ENCODE measurements at regions not wholly inside any gene's neighbourhood (a gene's known extent, or its start where the extent isn't known, plus 50 kb on each side); places are given as distances from the start of the nearest gene placed in this dataset.
A peak's percentile ranks its signal among the peaks of the same experiment; 100 is the strongest.

DNA sequence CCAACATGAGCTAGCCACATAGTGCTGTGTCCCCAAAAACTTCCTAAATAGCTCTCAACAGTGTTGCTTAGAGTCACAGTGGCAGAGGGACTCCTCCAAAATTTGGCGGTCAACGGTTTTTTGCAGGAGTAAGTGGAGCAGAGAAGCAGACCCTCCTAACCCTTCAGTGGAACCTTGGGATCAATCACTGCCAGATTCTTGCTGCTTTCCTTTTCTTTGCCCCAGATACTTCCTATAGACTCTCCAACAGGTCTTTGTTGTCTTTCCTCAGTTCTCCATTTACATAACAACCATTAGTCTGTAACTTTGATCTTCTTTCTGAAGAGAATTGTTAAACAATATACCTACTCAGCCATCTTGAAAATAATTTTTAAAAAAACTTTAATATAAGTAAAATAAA is 556.1 kb downstream of the BRINP3 start:
- H3K36me3 ChIP-seq (ENCODE audit: control insufficient read depth, insufficient read depth, low read length) = no peaks in the 10 kb centered on the region
- H3K4me3 ChIP-seq (ENCODE audit: low read length) = no peak overlapping the region
- no peaks in the 10 kb centered on the region for H3K27me3 ChIP-seq (ENCODE audit: control insufficient read depth, insufficient read depth, low read length)
- whole genome bisulfite sequencing (ENCODE audit: insufficient coverage, low lambda C conversion rate) = no CpG with 5 or more reads among the region's 2 CpGs
- no peaks in the 10 kb centered on the region for H3K9me3 ChIP-seq (ENCODE audit: control insufficient read depth, low read depth, low read length)
- H3K27ac ChIP-seq (ENCODE audit: low read length) = no peak overlapping the region
- no peaks in the 10 kb centered on the region for H3K4me1 ChIP-seq (ENCODE audit: control insufficient read depth, insufficient read depth, low read length)
- DNase-seq = no peak

DNA sequence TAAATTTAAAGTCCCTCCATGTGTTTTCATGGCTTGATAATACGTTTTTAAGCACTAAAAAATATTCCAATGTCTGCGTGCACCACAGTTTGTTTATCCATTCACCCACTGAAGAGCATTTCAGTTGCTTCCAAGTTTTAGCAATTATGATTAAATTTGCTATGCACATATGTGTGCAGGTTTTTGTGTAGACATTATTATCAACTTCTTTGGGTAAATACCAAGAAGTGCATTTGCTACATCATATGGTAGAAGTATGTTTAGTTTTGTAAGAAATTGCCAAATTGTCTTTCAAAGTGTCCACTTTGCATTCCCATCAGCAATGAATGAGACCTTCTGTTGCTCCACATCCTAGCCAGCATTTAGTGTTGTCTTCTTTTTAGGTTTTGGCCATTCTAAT is 550.0 kb downstream of the BRINP3 start:
- DNase-seq = no peak
- H3K4me1 ChIP-seq (ENCODE audit: control insufficient read depth, insufficient read depth, low read length) = no peaks in the 10 kb centered on the region
- WGBS (ENCODE audit: insufficient coverage, low lambda C conversion rate) = 89% methylated on average over 2 of the region's 2 CpGs
- no peaks in the 10 kb centered on the region for H3K27me3 ChIP-seq (ENCODE audit: control insufficient read depth, insufficient read depth, low read length)
- H3K9me3 ChIP-seq (ENCODE audit: control insufficient read depth, low read depth, low read length) = no peaks in the 10 kb centered on the region
- no peak overlapping the region for H3K4me3 ChIP-seq (ENCODE audit: low read length)
- no peak overlapping the region for H3K27ac ChIP-seq (ENCODE audit: low read length)
- H3K36me3 ChIP-seq (ENCODE audit: control insufficient read depth, insufficient read depth, low read length) = no peaks in the 10 kb centered on the region

DNA sequence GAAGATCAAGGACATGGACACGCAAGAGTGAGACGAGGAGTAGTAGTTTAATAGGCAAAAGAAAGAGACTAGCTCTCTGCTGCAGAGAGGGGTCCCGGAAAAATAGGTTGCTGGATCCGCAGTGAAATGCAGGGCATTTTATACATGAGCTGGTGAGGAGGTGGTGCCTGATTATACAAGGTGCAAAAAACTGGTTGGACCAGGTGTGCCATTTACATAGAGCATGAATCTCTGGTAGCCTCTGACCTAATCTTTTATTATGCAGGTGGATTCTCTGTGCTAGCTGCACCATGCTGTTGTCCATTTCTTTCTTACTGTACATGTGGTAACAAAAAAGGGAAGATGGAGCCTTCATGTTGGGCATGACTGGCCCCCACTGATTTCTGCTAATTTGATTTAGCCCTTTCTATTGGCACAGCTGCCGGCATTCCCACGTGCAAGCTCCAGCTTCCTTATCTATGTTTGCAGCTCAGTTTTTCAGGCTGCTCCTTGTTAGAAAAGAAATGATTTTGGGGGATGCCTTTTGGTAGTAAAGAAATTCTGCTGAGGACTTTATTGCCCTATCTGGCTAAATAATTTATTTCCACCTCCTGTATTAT is 548.1 kb downstream of the BRINP3 start:
- Histone ChIP-seq H3K9me3 (ENCODE audit: control insufficient read depth, low read depth, low read length) (no peaks in the 10 kb centered on the region), H3K4me1 (ENCODE audit: control insufficient read depth, insufficient read depth, low read length) (no peaks in the 10 kb centered on the region), H3K27ac (ENCODE audit: low read length) (no peak overlapping the region), H3K36me3 (ENCODE audit: control insufficient read depth, insufficient read depth, low read length) (no peaks in the 10 kb centered on the region), H3K27me3 (ENCODE audit: control insufficient read depth, insufficient read depth, low read length) (no peaks in the 10 kb centered on the region), H3K4me3 (ENCODE audit: low read length) (no peak overlapping the region)
- no CpG with 5 or more reads among the region's 6 CpGs for WGBS (ENCODE audit: insufficient coverage, low lambda C conversion rate)
- no peak for DNase-seq

DNA sequence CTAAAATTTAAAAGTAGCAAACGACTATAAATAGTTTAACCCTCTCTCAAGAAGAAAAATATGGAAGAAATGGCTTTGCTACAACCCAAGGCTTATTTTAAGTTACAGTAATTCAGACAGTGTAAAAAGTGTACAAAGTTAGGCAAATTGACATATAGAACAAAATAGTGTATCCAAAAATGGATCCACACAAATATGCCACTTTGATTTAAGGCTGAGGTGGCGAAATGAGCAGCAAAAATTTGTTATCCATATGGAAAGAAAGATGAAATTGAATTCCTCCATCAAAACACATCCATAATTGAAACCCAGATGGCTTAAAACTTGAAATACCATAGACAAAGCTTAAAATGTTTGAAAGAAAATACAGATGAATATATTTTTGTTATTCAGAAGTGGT is 540.8 kb downstream of the BRINP3 start:
- H3K4me3 ChIP-seq (ENCODE audit: low read length) = no peak overlapping the region
- no peak overlapping the region for H3K27ac ChIP-seq (ENCODE audit: low read length)
- no peaks in the 10 kb centered on the region for H3K4me1 ChIP-seq (ENCODE audit: control insufficient read depth, insufficient read depth, low read length)
- no peaks in the 10 kb centered on the region for H3K36me3 ChIP-seq (ENCODE audit: control insufficient read depth, insufficient read depth, low read length)
- peaks cover 4% of the 10 kb centered on the region for H3K9me3 ChIP-seq (ENCODE audit: control insufficient read depth, low read depth, low read length)
- DNase-seq = no peak
- 100% methylated on average over 2 of the region's 2 CpGs for WGBS (ENCODE audit: insufficient coverage, low lambda C conversion rate)
- no peaks in the 10 kb centered on the region for H3K27me3 ChIP-seq (ENCODE audit: control insufficient read depth, insufficient read depth, low read length)

- Histone ChIP-seq H3K4me3 (ENCODE audit: low read length) (no peak overlapping the region), H3K4me1 (ENCODE audit: control insufficient read depth, insufficient read depth, low read length) (no peaks in the 10 kb centered on the region), H3K27ac (ENCODE audit: low read length) (no peak overlapping the region), H3K27me3 (ENCODE audit: control insufficient read depth, insufficient read depth, low read length) (no peaks in the 10 kb centered on the region), H3K36me3 (ENCODE audit: control insufficient read depth, insufficient read depth, low read length) (no peaks in the 10 kb centered on the region), H3K9me3 (ENCODE audit: control insufficient read depth, low read depth, low read length) (peaks cover 3% of the 10 kb centered on the region)
- no CpG with 5 or more reads among the region's 1 CpG for WGBS (ENCODE audit: insufficient coverage, low lambda C conversion rate)
- no peak for DNase-seq
These were observed 537.7 kb downstream of the BRINP3 start for GRCh38 chr1:189939967-189940366.

- no peak for DNase-seq
- WGBS (ENCODE audit: insufficient coverage, low lambda C conversion rate) = 80% methylated on average over 1 of the region's 1 CpG
- Histone ChIP-seq H3K27ac (ENCODE audit: low read length) (no peak overlapping the region), H3K27me3 (ENCODE audit: control insufficient read depth, insufficient read depth, low read length) (no peaks in the 10 kb centered on the region), H3K4me1 (ENCODE audit: control insufficient read depth, insufficient read depth, low read length) (no peaks in the 10 kb centered on the region), H3K36me3 (ENCODE audit: control insufficient read depth, insufficient read depth, low read length) (no peaks in the 10 kb centered on the region), H3K4me3 (ENCODE audit: low read length) (no peak overlapping the region), H3K9me3 (ENCODE audit: control insufficient read depth, low read depth, low read length) (no peaks in the 10 kb centered on the region)
These were observed 535.7 kb downstream of the BRINP3 start for GRCh38 chr1:189941922-189942321.

DNA sequence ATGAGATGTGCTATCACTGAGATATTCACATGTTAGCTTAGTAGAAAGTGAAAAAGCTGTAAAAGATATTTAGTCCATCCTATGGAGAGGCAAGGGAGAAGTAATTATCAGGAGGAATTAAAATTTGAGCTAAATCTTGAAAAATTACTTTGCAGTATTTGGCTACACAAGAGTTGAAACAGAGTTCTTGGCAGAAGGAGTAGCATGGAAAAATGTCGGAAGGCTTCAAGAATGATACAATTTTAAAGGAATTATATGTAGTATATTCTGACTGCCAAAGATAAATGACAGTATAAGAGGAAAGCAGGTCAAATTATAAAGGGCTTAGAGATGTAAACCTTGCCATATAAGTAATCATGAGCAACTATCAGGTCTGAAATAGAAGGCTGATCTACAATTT is 518.9 kb downstream of the BRINP3 start:
- Histone ChIP-seq H3K36me3 (ENCODE audit: control insufficient read depth, insufficient read depth, low read length) (no peaks in the 10 kb centered on the region), H3K27me3 (ENCODE audit: control insufficient read depth, insufficient read depth, low read length) (no peaks in the 10 kb centered on the region), H3K4me1 (ENCODE audit: control insufficient read depth, insufficient read depth, low read length) (peaks cover 5% of the 10 kb centered on the region), H3K27ac (ENCODE audit: low read length) (no peak overlapping the region), H3K9me3 (ENCODE audit: control insufficient read depth, low read depth, low read length) (no peaks in the 10 kb centered on the region), H3K4me3 (ENCODE audit: low read length) (no peak overlapping the region)
- DNase-seq = no peak
- no CpG with 5 or more reads among the region's 1 CpG for WGBS (ENCODE audit: insufficient coverage, low lambda C conversion rate)

GRCh38 chr1:189960769-189961168 is 516.9 kb downstream of the BRINP3 start:
- H3K9me3 ChIP-seq (ENCODE audit: control insufficient read depth, low read depth, low read length) = no peaks in the 10 kb centered on the region
- no peak overlapping the region for H3K4me3 ChIP-seq (ENCODE audit: low read length)
- H3K27ac ChIP-seq (ENCODE audit: low read length) = no peak overlapping the region
- H3K36me3 ChIP-seq (ENCODE audit: control insufficient read depth, insufficient read depth, low read length) = no peaks in the 10 kb centered on the region
- H3K4me1 ChIP-seq (ENCODE audit: control insufficient read depth, insufficient read depth, low read length) = peaks cover 5% of the 10 kb centered on the region
- no CpG with 5 or more reads among the region's 1 CpG for WGBS (ENCODE audit: insufficient coverage, low lambda C conversion rate)
- DNase-seq = no peak
- no peaks in the 10 kb centered on the region for H3K27me3 ChIP-seq (ENCODE audit: control insufficient read depth, insufficient read depth, low read length)

DNA sequence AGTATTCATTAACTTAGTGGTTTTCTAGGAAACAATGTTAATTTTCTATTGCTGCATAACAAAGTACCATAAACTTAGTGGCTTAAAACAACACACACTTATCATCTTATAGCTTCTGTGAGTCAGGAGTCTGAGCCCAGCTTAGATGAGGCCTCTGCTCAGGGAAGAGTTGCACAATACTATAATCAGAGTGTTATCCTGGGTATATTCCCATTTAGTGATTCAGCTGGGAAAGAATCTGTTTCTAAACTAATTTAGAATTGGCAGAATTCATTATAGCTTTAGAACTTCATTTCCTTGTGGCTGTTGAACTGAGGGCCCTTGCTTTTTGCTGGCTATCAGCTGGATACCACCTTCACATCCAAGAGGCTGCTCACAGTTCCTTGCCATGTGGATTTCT is 515.5 kb downstream of the BRINP3 start:
- Histone ChIP-seq H3K9me3 (ENCODE audit: control insufficient read depth, low read depth, low read length) (no peaks in the 10 kb centered on the region), H3K4me3 (ENCODE audit: low read length) (no peak overlapping the region), H3K4me1 (ENCODE audit: control insufficient read depth, insufficient read depth, low read length) (peaks cover 5% of the 10 kb centered on the region), H3K27ac (ENCODE audit: low read length) (peak overlapping the region; percentile 50), H3K27me3 (ENCODE audit: control insufficient read depth, insufficient read depth, low read length) (no peaks in the 10 kb centered on the region), H3K36me3 (ENCODE audit: control insufficient read depth, insufficient read depth, low read length) (no peaks in the 10 kb centered on the region)
- peak; percentile 64 to 77 for DNase-seq

- peaks cover 2% of the 10 kb centered on the region for H3K4me1 ChIP-seq (ENCODE audit: control insufficient read depth, insufficient read depth, low read length)
- H3K9me3 ChIP-seq (ENCODE audit: control insufficient read depth, low read depth, low read length) = no peaks in the 10 kb centered on the region
- no peaks in the 10 kb centered on the region for H3K27me3 ChIP-seq (ENCODE audit: control insufficient read depth, insufficient read depth, low read length)
- peak; percentile 5 to 29 for DNase-seq
- 14% methylated on average over 1 of the region's 2 CpGs for WGBS (ENCODE audit: insufficient coverage, low lambda C conversion rate)
- H3K4me3 ChIP-seq (ENCODE audit: low read length) = no peak overlapping the region
- no peaks in the 10 kb centered on the region for H3K36me3 ChIP-seq (ENCODE audit: control insufficient read depth, insufficient read depth, low read length)
- peak overlapping the region; percentile 19 for H3K27ac ChIP-seq (ENCODE audit: low read length)
These were observed 507.1 kb downstream of the BRINP3 start for GRCh38 chr1:189970331-189971230.

- no peak overlapping the region for H3K4me3 ChIP-seq (ENCODE audit: low read length)
- WGBS (ENCODE audit: insufficient coverage, low lambda C conversion rate) = 93% methylated on average over 3 of the region's 4 CpGs
- H3K36me3 ChIP-seq (ENCODE audit: control insufficient read depth, insufficient read depth, low read length) = no peaks in the 10 kb centered on the region
- no peak for DNase-seq
- no peaks in the 10 kb centered on the region for H3K9me3 ChIP-seq (ENCODE audit: control insufficient read depth, low read depth, low read length)
- H3K27ac ChIP-seq (ENCODE audit: low read length) = no peak overlapping the region
- H3K27me3 ChIP-seq (ENCODE audit: control insufficient read depth, insufficient read depth, low read length) = no peaks in the 10 kb centered on the region
- peaks cover 2% of the 10 kb centered on the region for H3K4me1 ChIP-seq (ENCODE audit: control insufficient read depth, insufficient read depth, low read length)
These were observed 506.0 kb downstream of the BRINP3 start for GRCh38 chr1:189971656-189972055.
